ENCODE measurements at regions not wholly inside any gene's neighbourhood (a gene's known extent, or its start where the extent isn't known, plus 50 kb on each side); places are given as distances from the start of the nearest gene placed in this dataset.

GRCh38 chr3:140794507-140794906, 116.6 kb downstream of the TRIM42 start:
- TF ChIP-seq CTCF (IDR thresholded peaks at IDR 0.05) (no peak), POLR2A (IDR thresholded peaks at IDR 0.05) (no peak)
